BJ (cell line): ENCODE measurements at regions not wholly inside any gene's neighbourhood (a gene's known extent, or its start where the extent isn't known, plus 50 kb on each side); places are given as distances from the start of the nearest gene placed in this dataset.

Experiments
- CTCF ChIA-PET: fragments of 350-600 bp; formaldehyde crosslinking; extraction: SDS; loops from one replicate; lab custom pipeline; 2021; ENCODE audit warnings: antibody characterized with exemption, inconsistent platforms; lab: Yijun Ruan, JAX
- POLR2A ChIA-PET: fragments of 300-600 bp; sonication (Branson Sonifier 250); formaldehyde crosslinking; extraction: SDS; loops from one replicate; lab custom pipeline; 2021; ENCODE audit warnings: antibody characterized with exemption; lab: Charles Lee
- DNase-seq: peaks from one replicate; pipeline ENCODE4 v3.0.0-alpha.2; 2011; ENCODE audit warnings: low read depth
- H3K27me3 ChIP-seq: 2 replicates; pipeline ENCODE4 v1.6.0; 2011; ENCODE audit warnings: low read length; ENCODE audit not compliant: control insufficient read depth, insufficient read depth
- H3K36me3 ChIP-seq: 2 replicates; pipeline ENCODE4 v1.5.1; 2011; ENCODE audit warnings: low read length; ENCODE audit not compliant: control insufficient read depth, insufficient read depth
- H3K4me3 ChIP-seq: 2 replicates; pipeline ENCODE4 v1.5.1; 2011; ENCODE audit warnings: low read depth, mild to moderate bottlenecking, control low read depth, low read length
- TF ChIP-seq, protein P1 (sequence below): IDR thresholded peaks from 2 replicates; pipeline ENCODE4 v1.5.1; 2011; ENCODE audit warnings: low read depth, mild to moderate bottlenecking, control low read depth, inconsistent platforms, low read length, moderate library complexity; ENCODE audit not compliant: insufficient read depth

DNA sequence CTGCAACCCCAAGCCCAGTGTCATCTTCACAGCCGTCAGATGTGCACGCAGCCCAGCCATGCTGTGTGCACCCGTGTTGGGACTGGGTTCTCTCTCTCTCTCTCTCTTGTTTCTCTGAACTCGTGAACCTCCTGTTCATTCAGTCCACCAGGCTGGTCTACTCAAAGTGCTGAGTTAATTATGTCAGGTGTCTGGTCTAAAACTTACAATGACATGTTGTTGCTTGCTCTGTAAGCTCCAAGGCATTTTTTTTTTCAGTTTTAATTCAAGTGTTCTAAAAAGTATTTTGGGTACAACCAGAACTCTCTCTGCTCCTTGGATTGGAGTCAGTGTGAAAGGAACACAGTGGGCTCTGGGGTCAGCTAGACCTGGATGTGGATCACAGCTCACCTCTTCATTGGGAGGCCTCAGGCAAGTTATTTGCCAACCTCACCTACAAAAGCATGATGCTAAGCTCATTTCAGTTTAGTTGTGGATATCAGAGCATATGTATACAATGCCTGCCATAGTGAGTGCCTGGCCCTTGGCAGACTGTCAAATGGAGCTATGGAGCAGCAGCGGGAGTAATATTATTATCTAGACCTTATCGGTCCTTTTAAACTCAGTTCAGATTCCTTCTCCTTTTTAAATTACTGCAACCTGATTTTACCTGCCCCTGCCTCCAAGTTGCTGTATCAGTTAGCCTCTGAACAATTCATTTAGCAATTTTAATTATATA lies 59.5 kb downstream of the PLEKHG1 start:
- TF ChIP-seq, protein P1, sequence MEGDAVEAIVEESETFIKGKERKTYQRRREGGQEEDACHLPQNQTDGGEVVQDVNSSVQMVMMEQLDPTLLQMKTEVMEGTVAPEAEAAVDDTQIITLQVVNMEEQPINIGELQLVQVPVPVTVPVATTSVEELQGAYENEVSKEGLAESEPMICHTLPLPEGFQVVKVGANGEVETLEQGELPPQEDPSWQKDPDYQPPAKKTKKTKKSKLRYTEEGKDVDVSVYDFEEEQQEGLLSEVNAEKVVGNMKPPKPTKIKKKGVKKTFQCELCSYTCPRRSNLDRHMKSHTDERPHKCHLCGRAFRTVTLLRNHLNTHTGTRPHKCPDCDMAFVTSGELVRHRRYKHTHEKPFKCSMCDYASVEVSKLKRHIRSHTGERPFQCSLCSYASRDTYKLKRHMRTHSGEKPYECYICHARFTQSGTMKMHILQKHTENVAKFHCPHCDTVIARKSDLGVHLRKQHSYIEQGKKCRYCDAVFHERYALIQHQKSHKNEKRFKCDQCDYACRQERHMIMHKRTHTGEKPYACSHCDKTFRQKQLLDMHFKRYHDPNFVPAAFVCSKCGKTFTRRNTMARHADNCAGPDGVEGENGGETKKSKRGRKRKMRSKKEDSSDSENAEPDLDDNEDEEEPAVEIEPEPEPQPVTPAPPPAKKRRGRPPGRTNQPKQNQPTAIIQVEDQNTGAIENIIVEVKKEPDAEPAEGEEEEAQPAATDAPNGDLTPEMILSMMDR = no peak
- DNase-seq = no peak
- no peaks in the 10 kb centered on the region for H3K36me3 ChIP-seq
- CTCF ChIA-PET = interaction anchor here (0.6 kb wide), 1 partner anchor 590 kb away, joined by 3 read pairs; the partner anchor contains the start of gene ULBP3
- H3K27me3 ChIP-seq = no peaks in the 10 kb centered on the region
- no peak overlapping the region for H3K4me3 ChIP-seq
- POLR2A ChIA-PET = no interaction called here

DNA sequence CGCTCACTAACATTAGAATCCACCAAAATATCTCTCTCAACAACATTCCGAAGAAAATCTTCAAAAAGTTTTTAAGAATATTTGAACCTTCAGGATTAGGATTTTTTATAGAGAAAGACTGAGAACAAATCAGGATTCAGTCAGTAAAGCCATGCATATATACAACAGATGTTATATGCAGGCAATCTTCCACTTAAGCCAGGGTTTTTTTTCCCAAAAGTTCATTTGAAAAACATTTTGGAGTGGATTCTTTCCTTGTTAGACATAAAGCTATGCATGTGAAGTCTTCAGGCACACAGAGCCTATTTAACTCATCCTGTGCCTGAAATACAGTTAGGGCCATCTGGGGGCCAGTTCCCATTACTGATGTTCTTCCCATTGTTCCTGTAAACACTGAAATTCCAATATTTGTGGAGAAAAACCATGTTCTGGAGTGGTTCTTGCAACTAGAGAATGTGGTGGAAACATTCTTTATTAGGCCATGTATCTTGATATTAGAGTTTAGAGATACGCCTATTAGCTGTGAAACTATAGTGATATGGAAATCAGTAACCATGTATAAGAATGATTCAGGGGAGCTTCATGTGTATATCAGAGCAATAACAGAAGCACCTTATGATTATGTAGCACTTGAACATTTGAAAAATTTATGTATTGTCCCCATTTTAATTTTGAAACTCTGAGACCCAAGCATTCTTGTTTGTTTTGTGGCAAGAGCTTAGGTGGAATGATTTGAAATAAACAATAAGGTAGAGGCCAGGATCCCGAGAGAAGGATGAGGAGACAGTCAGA lies 61.7 kb downstream of the PLEKHG1 start:
- no peak overlapping the region for H3K4me3 ChIP-seq
- no peak for DNase-seq
- H3K27me3 ChIP-seq = no peaks in the 10 kb centered on the region
- ChIA-PET CTCF (no interaction called here), POLR2A (no interaction called here)
- TF ChIP-seq, protein P1 = no peak
- no peaks in the 10 kb centered on the region for H3K36me3 ChIP-seq

DNA sequence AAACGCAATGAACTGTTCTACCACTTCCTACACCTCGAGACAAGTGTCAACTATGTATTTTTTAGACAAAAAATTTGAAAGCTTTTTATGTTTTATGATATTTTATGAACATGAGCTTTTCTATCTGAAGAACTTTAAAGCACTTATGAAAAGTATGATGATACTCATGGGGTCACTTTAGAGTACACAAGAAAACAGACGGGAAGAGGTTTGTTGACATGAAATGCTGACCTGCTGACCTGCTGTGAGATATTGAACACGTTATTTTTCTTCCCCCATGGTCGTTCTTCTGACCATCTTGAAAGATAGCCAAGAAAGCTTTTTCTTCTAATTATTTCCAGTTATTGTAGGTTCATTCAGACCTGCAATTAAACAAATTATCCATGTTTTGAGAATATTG lies 63.1 kb downstream of the PLEKHG1 start:
- Histone ChIP-seq H3K27me3 (no peaks in the 10 kb centered on the region), H3K4me3 (no peak overlapping the region), H3K36me3 (no peaks in the 10 kb centered on the region)
- CTCF ChIA-PET = interaction anchor here (1.0 kb wide), 1 partner anchor 24 kb away, joined by 3 read pairs; no protein-coding TSS in a partner anchor
- DNase-seq = no peak
- POLR2A ChIA-PET = no interaction called here
- TF ChIP-seq, protein P1 = no peak

DNA sequence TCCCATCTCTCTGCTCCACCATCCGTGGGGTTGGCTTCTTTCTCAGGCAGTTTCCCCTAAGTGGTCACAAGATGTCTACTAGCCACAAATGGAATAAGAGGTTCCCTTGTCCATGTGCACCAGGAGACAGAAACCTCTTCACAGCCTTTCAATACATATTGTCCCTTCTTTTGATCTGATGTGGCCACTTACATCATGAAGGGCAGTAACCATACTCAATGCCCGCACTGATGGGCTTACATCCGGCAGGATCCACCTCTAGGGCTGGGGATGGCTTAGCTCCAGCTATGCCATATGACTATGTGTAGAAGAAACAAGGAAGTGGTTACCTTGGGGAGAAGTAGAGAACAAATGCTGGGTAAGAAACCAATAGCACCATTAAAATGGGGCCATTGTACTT lies 64.4 kb downstream of the PLEKHG1 start:
- H3K27me3 ChIP-seq = no peaks in the 10 kb centered on the region
- H3K36me3 ChIP-seq = no peaks in the 10 kb centered on the region
- POLR2A ChIA-PET = no interaction called here
- CTCF ChIA-PET = no interaction called here
- H3K4me3 ChIP-seq = no peak overlapping the region
- TF ChIP-seq, protein P1 = no peak
- DNase-seq = no peak

DNA sequence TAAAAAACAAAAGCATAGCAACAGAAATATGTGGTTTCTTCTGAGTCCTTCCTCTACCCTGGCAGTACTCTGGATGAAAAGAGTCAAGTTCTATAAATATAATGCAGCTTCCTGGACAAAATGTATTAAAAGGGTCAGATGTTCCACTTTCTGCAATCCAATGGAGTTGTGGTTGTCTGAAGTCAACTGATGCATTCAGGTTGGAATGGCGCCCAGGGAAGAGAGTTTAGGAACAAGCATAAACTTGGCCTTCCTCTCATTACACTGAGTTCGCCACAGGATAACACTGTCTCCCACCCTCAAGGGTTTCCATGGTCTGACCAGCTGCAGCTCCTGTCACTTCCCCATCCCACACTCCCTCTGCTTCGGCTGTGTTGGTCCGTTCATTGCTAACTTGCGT lies 66.4 kb downstream of the PLEKHG1 start:
- no peak overlapping the region for H3K4me3 ChIP-seq
- no peak for DNase-seq
- TF ChIP-seq, protein P1 = no peak
- ChIA-PET CTCF (no interaction called here), POLR2A (no interaction called here)
- H3K27me3 ChIP-seq = no peaks in the 10 kb centered on the region
- H3K36me3 ChIP-seq = no peaks in the 10 kb centered on the region
